ENCODE measurements at regions not wholly inside any gene's neighbourhood (a gene's known extent, or its start where the extent isn't known, plus 50 kb on each side); places are given as distances from the start of the nearest gene placed in this dataset.

DNA sequence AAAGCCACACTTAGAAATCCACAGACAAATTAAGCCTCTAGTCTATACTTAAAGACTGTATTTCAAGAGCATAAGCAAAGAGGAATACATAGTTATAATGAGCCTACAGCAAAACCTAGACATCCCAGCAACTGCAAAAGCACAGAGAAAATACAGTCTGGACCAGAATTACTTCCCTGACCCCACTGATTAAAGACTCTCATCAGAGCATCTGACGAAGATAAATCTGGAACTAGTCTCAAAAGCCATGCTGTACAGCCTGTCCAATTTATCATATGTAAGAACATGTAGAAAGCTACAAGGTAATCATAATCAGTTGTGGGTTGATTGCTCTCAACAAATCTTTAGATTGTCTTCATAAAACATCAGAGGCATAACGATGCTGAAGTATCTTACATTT is 285.1 kb upstream of the CAND1 start (continued):
- TF ChIP-seq, protein P1, sequence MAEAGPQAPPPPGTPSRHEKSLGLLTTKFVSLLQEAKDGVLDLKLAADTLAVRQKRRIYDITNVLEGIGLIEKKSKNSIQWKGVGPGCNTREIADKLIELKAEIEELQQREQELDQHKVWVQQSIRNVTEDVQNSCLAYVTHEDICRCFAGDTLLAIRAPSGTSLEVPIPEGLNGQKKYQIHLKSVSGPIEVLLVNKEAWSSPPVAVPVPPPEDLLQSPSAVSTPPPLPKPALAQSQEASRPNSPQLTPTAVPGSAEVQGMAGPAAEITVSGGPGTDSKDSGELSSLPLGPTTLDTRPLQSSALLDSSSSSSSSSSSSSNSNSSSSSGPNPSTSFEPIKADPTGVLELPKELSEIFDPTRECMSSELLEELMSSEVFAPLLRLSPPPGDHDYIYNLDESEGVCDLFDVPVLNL (CRISPR knock-in tag; IDR thresholded peaks at IDR 0.05; ENCODE audit: borderline replicate concordance, low read depth), result no peak
- no peak for TF ChIP-seq ZNF232 (CRISPR knock-in tag; IDR thresholded peaks at IDR 0.05)

DNA sequence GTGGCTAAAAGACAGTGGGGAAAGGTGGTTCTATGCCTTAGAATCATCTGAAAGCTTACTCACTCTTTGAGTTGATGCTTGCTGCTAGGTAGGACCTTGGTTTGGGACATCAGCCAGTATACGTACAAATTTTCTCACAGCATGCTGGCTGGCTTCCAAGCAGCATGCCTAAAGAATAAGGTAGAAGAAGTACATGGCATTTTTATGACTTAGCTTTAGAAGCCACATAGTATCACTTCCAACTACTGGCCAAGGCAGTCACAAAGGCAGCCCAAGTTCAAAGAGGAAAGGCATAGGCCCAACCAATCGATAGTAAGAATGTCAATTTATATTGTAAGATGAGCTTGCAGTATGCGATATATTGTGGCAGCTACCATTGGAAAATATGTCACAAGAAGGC is 284.2 kb upstream of the CAND1 start:
- ChIA-PET POLR2A (no interaction called here), CTCF (no interaction called here)
- Mint-ChIP-seq H3K36me3 (no peaks in the 10 kb centered on the region), H3K4me1 (peaks cover 6% of the 10 kb centered on the region), H3K9me3 (0 out of 2 replicates have a peak, but pooled peaks cover 4% of the 10 kb centered on the region), H3K27ac (no peak overlapping the region), H3K27me3 (ENCODE audit: low read depth) (no peaks in the 10 kb centered on the region; the same call in 1 of the 2 replicates), H3K4me3 (no peak overlapping the region)
- TF ChIP-seq MYBL2 (CRISPR knock-in tag; IDR thresholded peaks at IDR 0.05), result no peak
- no peak for TF ChIP-seq NR1H2 (CRISPR knock-in tag; IDR thresholded peaks at IDR 0.05)
- TF ChIP-seq NR2C2 (CRISPR knock-in tag; IDR thresholded peaks at IDR 0.05), result no peak
- TF ChIP-seq KAT7 (CRISPR knock-in tag; IDR thresholded peaks at IDR 0.05; ENCODE audit: borderline replicate concordance), result no peak
- no peak for TF ChIP-seq CBFB (CRISPR knock-in tag; IDR thresholded peaks at IDR 0.05; ENCODE audit: low read depth)
- no peak for TF ChIP-seq ZNF416 (CRISPR knock-in tag; IDR thresholded peaks at IDR 0.05)
- no peak for TF ChIP-seq MXD4 (CRISPR knock-in tag; IDR thresholded peaks at IDR 0.05; ENCODE audit: borderline replicate concordance)
- no peak for TF ChIP-seq TP53 (CRISPR knock-in tag; IDR thresholded peaks at IDR 0.05)
- TF ChIP-seq, protein P2, sequence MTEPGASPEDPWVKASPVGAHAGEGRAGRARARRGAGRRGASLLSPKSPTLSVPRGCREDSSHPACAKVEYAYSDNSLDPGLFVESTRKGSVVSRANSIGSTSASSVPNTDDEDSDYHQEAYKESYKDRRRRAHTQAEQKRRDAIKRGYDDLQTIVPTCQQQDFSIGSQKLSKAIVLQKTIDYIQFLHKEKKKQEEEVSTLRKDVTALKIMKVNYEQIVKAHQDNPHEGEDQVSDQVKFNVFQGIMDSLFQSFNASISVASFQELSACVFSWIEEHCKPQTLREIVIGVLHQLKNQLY (CRISPR knock-in tag; IDR thresholded peaks at IDR 0.05), result no peak
- TF ChIP-seq ZBTB21 (CRISPR knock-in tag; IDR thresholded peaks at IDR 0.05; ENCODE audit: borderline replicate concordance), result no peak
- no peak for TF ChIP-seq ZNF317 (CRISPR knock-in tag; IDR thresholded peaks at IDR 0.05; ENCODE audit: borderline replicate concordance, low read depth)
- no peak for TF ChIP-seq TCF7 (CRISPR knock-in tag; IDR thresholded peaks at IDR 0.05; ENCODE audit: low read depth)
- TF ChIP-seq ZNF423 (CRISPR knock-in tag; IDR thresholded peaks at IDR 0.05), result no peak
- TF ChIP-seq SMAD3 (CRISPR knock-in tag; IDR thresholded peaks at IDR 0.05; ENCODE audit: borderline replicate concordance), result no peak
- no peak for TF ChIP-seq ZNF232 (CRISPR knock-in tag; IDR thresholded peaks at IDR 0.05)
- no peak for TF ChIP-seq RORB (CRISPR knock-in tag; IDR thresholded peaks at IDR 0.05)
- TF ChIP-seq FOXP1 (CRISPR knock-in tag; IDR thresholded peaks at IDR 0.05; ENCODE audit: borderline replicate concordance), result no peak
- no peak for ATAC-seq
- no peak for DNase-seq (ENCODE audit: low spot score)

DNA sequence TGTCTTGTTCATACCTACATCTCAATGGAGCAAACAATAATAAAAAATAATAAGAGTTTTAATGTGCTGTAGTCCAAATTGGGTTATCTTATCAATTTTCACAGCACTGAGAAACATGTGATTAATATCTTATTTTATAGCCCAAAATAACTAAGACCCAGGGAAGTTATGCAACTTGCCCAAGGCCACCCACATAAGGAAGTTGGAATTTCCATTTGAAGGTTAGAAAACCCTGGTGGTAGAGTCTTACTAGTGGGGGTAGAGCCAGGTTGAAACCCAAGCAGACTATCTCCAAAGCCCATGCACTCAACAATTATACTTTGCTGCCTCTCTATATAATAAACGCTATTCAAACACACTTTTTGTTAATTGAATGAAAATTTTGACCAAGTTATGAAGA is 270.0 kb upstream of the CAND1 start:
- Mint-ChIP-seq H3K9me3 (no peaks in the 10 kb centered on the region), H3K36me3 (no peaks in the 10 kb centered on the region), H3K4me3 (no peak overlapping the region), H3K27ac (no peak overlapping the region), H3K27me3 (ENCODE audit: low read depth) (no peaks in the 10 kb centered on the region), H3K4me1 (peaks cover 28% of the 10 kb centered on the region)
- ChIA-PET CTCF (no interaction called here), POLR2A (no interaction called here)
- no peak for TF ChIP-seq MYBL2 (CRISPR knock-in tag; IDR thresholded peaks at IDR 0.05)
- no peak for ATAC-seq
- DNase-seq (ENCODE audit: low spot score), result no peak

DNA sequence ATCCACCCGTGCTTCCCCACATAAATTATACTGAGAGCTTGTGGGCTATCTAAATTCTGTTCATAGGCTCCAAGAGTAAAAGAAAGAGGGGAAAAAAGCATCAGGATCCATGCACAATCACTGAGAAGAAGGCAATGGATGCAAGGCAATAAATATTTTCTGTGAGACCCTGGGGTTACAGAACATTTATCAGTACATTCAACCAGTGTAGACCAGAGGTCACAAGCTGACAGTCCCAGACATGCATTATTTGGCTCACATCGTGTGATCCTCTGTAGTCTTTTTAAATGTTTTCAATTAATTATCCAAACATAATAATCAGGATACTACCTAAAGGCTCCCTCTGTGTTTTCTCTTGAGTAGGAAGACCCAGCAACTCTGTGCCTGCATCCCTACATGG is 267.9 kb upstream of the CAND1 start:
- ChIA-PET CTCF (interaction anchor here (1.5 kb wide), 1 partner anchor 24 kb away, joined by 6 read pairs; no protein-coding TSS in a partner anchor), POLR2A (no interaction called here)
- H3K27me3 Mint-ChIP-seq (ENCODE audit: low read depth), result no peaks in the 10 kb centered on the region
- DNase-seq (ENCODE audit: low spot score) (no peak), ATAC-seq (no peak)
- H3K4me3 Mint-ChIP-seq, result no peak overlapping the region
- H3K4me1 Mint-ChIP-seq, result peaks cover 26% of the 10 kb centered on the region
- no peak overlapping the region for H3K27ac Mint-ChIP-seq
- no peaks in the 10 kb centered on the region for H3K9me3 Mint-ChIP-seq
- no peaks in the 10 kb centered on the region for H3K36me3 Mint-ChIP-seq
- TF ChIP-seq, protein P3, sequence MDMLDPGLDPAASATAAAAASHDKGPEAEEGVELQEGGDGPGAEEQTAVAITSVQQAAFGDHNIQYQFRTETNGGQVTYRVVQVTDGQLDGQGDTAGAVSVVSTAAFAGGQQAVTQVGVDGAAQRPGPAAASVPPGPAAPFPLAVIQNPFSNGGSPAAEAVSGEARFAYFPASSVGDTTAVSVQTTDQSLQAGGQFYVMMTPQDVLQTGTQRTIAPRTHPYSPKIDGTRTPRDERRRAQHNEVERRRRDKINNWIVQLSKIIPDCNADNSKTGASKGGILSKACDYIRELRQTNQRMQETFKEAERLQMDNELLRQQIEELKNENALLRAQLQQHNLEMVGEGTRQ (CRISPR knock-in tag; IDR thresholded peaks at IDR 0.05), result no peak
- TF ChIP-seq, protein P4, sequence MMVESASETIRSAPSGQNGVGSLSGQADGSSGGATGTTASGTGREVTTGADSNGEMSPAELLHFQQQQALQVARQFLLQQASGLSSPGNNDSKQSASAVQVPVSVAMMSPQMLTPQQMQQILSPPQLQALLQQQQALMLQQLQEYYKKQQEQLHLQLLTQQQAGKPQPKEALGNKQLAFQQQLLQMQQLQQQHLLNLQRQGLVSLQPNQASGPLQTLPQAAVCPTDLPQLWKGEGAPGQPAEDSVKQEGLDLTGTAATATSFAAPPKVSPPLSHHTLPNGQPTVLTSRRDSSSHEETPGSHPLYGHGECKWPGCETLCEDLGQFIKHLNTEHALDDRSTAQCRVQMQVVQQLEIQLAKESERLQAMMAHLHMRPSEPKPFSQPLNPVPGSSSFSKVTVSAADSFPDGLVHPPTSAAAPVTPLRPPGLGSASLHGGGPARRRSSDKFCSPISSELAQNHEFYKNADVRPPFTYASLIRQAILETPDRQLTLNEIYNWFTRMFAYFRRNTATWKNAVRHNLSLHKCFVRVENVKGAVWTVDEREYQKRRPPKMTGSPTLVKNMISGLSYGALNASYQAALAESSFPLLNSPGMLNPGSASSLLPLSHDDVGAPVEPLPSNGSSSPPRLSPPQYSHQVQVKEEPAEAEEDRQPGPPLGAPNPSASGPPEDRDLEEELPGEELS (CRISPR knock-in tag; IDR thresholded peaks at IDR 0.05), result no peak
- TF ChIP-seq, protein P5, sequence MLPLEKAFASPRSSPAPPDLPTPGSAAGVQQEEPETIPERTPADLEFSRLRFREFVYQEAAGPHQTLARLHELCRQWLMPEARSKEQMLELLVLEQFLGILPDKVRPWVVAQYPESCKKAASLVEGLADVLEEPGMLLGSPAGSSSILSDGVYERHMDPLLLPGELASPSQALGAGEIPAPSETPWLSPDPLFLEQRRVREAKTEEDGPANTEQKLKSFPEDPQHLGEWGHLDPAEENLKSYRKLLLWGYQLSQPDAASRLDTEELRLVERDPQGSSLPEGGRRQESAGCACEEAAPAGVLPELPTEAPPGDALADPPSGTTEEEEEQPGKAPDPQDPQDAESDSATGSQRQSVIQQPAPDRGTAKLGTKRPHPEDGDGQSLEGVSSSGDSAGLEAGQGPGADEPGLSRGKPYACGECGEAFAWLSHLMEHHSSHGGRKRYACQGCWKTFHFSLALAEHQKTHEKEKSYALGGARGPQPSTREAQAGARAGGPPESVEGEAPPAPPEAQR (CRISPR knock-in tag; IDR thresholded peaks at IDR 0.05), result no peak
- TF ChIP-seq ZNF232 (CRISPR knock-in tag; IDR thresholded peaks at IDR 0.05) (no peak), SMAD3 (CRISPR knock-in tag; IDR thresholded peaks at IDR 0.05; ENCODE audit: borderline replicate concordance) (no peak), TP53 (CRISPR knock-in tag; IDR thresholded peaks at IDR 0.05) (no peak), GRHL2 (CRISPR knock-in tag; IDR thresholded peaks at IDR 0.05; ENCODE audit: insufficient replicate concordance, severe bottlenecking) (no peak), KAT7 (CRISPR knock-in tag; IDR thresholded peaks at IDR 0.05; ENCODE audit: borderline replicate concordance) (no peak), OVOL2 (CRISPR knock-in tag; IDR thresholded peaks at IDR 0.05; ENCODE audit: borderline replicate concordance) (no peak), ATF1 (CRISPR knock-in tag; IDR thresholded peaks at IDR 0.05) (no peak), CREB1 (CRISPR knock-in tag; IDR thresholded peaks at IDR 0.05) (no peak), TEAD1 (CRISPR knock-in tag; IDR thresholded peaks at IDR 0.05) (no peak)
